ENCODE measurements at regions not wholly inside any gene's neighbourhood (a gene's known extent, or its start where the extent isn't known, plus 50 kb on each side); places are given as distances from the start of the nearest gene placed in this dataset.

- H3K79me2 ChIP-seq (ENCODE audit: control insufficient read depth, insufficient read depth, low read length) = no peaks in the 10 kb centered on the region
- DNase-seq (ENCODE audit: low read depth, low spot score) (no peak), ATAC-seq (no peak), FAIRE-seq (no peak)
- no peaks in the 10 kb centered on the region for H3K36me3 ChIP-seq (ENCODE audit: control insufficient read depth in 2 of 2, insufficient read depth in 2 of 2, low read length in 1 of 2)
- no peak overlapping the region for H3K9ac ChIP-seq (ENCODE audit: control insufficient read depth, insufficient read depth, low read length)
- no peak overlapping the region for H3K4me3 ChIP-seq
- no peak overlapping the region for H3K4me2 ChIP-seq (ENCODE audit: control insufficient read depth, insufficient read depth)
- POLR2A ChIA-PET = no interaction called here
- no peak overlapping the region for H2AFZ ChIP-seq (ENCODE audit: control insufficient read depth, low read depth, low read length)
- in situ Hi-C loops (cut with MboI) = no loop called here
- SMC1A ChIA-PET (ENCODE audit: uncharacterized antibody, unreplicated experiment) = no interaction called here
- no peaks in the 10 kb centered on the region for H3K4me1 ChIP-seq (ENCODE audit: control insufficient read depth, insufficient read depth, low read length)
- no TSS peak for BruUV-seq (replicated peaks)
- no peak for TF ChIP-seq USF1 (IDR thresholded peaks at IDR 0.05; ENCODE audit: borderline replicate concordance, extremely low read length, insufficient read depth, low read depth, low read length)
- TF ChIP-seq JUNB (IDR thresholded peaks at IDR 0.05) = no peak
- no peak for TF ChIP-seq EGR1 (IDR thresholded peaks at IDR 0.05; ENCODE audit: borderline replicate concordance in 1 of 2, low read depth in 2 of 2, low read length in 2 of 2)
- no peak for TF ChIP-seq ESRRA (IDR thresholded peaks at IDR 0.05; ENCODE audit: low read length)
- no peak for TF ChIP-seq CHD2 (IDR thresholded peaks at IDR 0.05; ENCODE audit: borderline replicate concordance, low read depth, low read length)
- no peak for TF ChIP-seq ZNF622 (IDR thresholded peaks at IDR 0.05)
- no peak for TF ChIP-seq SPI1 (IDR thresholded peaks at IDR 0.05; ENCODE audit: borderline replicate concordance, insufficient read depth, low read depth, low read length)
- H3K27ac ChIP-seq (ENCODE audit: control insufficient read depth, insufficient read depth) = no peak overlapping the region
- CTCF ChIA-PET = no interaction called here
- no peaks in the 10 kb centered on the region for H3K9me3 ChIP-seq (replicated peaks; ENCODE audit: control insufficient read depth, insufficient read depth, low read length)
- WGBS (ENCODE audit: insufficient coverage, insufficient replicate concordance, low lambda C conversion rate, missing lambda C conversion rate) = 0% methylated on average over 1 of the region's 1 CpG
- intact Hi-C loops (cut with micrococcal nuclease; ENCODE audit: unreplicated experiment) = no loop called here
- H3K27me3 ChIP-seq (replicated peaks in 1 of 2; ENCODE audit: control insufficient read depth in 2 of 2, insufficient read depth in 2 of 2, low read length in 1 of 2) = no peaks in the 10 kb centered on the region
- no peaks in the 10 kb centered on the region for H4K20me1 ChIP-seq (ENCODE audit: control insufficient read depth, insufficient read depth)
- RAD21 ChIA-PET (ENCODE audit: unreplicated experiment) = no interaction called here
Observed at GRCh38 chr5:88428633-88429032, 160.0 kb upstream of the TMEM161B start.

GRCh38 chr5:88426441-88426840 lies 157.8 kb upstream of the TMEM161B start:
- intact Hi-C loops (cut with micrococcal nuclease; ENCODE audit: unreplicated experiment) = no loop called here
- ATAC-seq (no peak), DNase-seq (ENCODE audit: low read depth, low spot score) (no peak), FAIRE-seq (no peak)
- in situ Hi-C loops (cut with MboI) = no loop called here
- Histone ChIP-seq H3K4me2 (ENCODE audit: control insufficient read depth, insufficient read depth) (no peak overlapping the region), H2AFZ (ENCODE audit: control insufficient read depth, low read depth, low read length) (no peak overlapping the region), H3K79me2 (ENCODE audit: control insufficient read depth, insufficient read depth, low read length) (no peaks in the 10 kb centered on the region), H3K4me3 (no peak overlapping the region), H3K4me1 (ENCODE audit: control insufficient read depth, insufficient read depth, low read length) (no peaks in the 10 kb centered on the region), H3K36me3 (ENCODE audit: control insufficient read depth in 2 of 2, insufficient read depth in 2 of 2, low read length in 1 of 2) (no peaks in the 10 kb centered on the region), H3K27ac (ENCODE audit: control insufficient read depth, insufficient read depth) (no peak overlapping the region), H3K27me3 (replicated peaks in 1 of 2; ENCODE audit: control insufficient read depth in 2 of 2, insufficient read depth in 2 of 2, low read length in 1 of 2) (no peaks in the 10 kb centered on the region), H4K20me1 (ENCODE audit: control insufficient read depth, insufficient read depth) (no peaks in the 10 kb centered on the region), H3K9ac (ENCODE audit: control insufficient read depth, insufficient read depth, low read length) (no peak overlapping the region), H3K9me3 (replicated peaks; ENCODE audit: control insufficient read depth, insufficient read depth, low read length) (no peaks in the 10 kb centered on the region)
- ChIA-PET POLR2A (no interaction called here), SMC1A (ENCODE audit: uncharacterized antibody, unreplicated experiment) (no interaction called here), RAD21 (ENCODE audit: unreplicated experiment) (no interaction called here), CTCF (no interaction called here)
- BruUV-seq (replicated peaks) = no TSS peak
- TF ChIP-seq EP300 (IDR thresholded peaks at IDR 0.05; ENCODE audit: borderline replicate concordance in 1 of 2, control insufficient read depth in 1 of 2, low read depth in 2 of 2, low read length in 2 of 2) (no peak), TCF7 (IDR thresholded peaks at IDR 0.05; ENCODE audit: borderline replicate concordance) (no peak), BCLAF1 (IDR thresholded peaks at IDR 0.05) (no peak), CHD1 (IDR thresholded peaks at IDR 0.05; ENCODE audit: low read depth, low read length) (no peak), ZBTB33 (IDR thresholded peaks at IDR 0.05) (no peak), BRCA1 (IDR thresholded peaks at IDR 0.05; ENCODE audit: low read depth, low read length) (no peak), POLR2AphosphoS5 (IDR thresholded peaks at IDR 0.05; ENCODE audit: low read length) (no peak)

Measured in GM12878 (cell line).